Mucosa of descending colon (tissue), 3 donors: ENCODE measurements at regions not wholly inside any gene's neighbourhood (a gene's known extent, or its start where the extent isn't known, plus 50 kb on each side); places are given as distances from the start of the nearest gene placed in this dataset.

ENCODE experiments used
- ATAC-seq: fragments of 200-7000 bp; cut with Tn5 transposase; one replicate; pipeline ENCODE4 v1.9.1; 2020; ENCODE audit warnings: mild to moderate bottlenecking, moderate library complexity
- DNase-seq, 3 donors: peaks; one replicate each; pipeline ENCODE4 v3.0.0-alpha.2; 2020
- H3K36me3 ChIP-seq: fragments of 200-600 bp; one replicate; pipeline ENCODE4 v1.8.0; 2021; ENCODE audit warnings: low read depth, mild to moderate bottlenecking
- H3K4me1 ChIP-seq: fragments of 200-600 bp; one replicate; pipeline ENCODE4 v1.8.0; 2021; ENCODE audit warnings: low read depth, mild to moderate bottlenecking
- H3K4me3 ChIP-seq: fragments of 200-600 bp; one replicate; pipeline ENCODE4 v1.8.0; 2021; ENCODE audit warnings: mild to moderate bottlenecking
- H3K9me3 ChIP-seq: fragments of 200-600 bp; one replicate; pipeline ENCODE4 v1.8.0; 2021; ENCODE audit warnings: mild to moderate bottlenecking
- CTCF ChIP-seq: fragments of 200-600 bp; IDR thresholded peaks from one replicate; pipeline ENCODE4 v1.8.0; 2022; ENCODE audit warnings: antibody characterized with exemption, mild to moderate bottlenecking
- intact Hi-C, 2 donors: fragments of 100-400 bp; cut with DNase I in 1 of 2; cut with micrococcal nuclease in 1 of 2; formaldehyde crosslinking; loops; one replicate each; pipeline versions ENCODE4 v1.11.0 to v1.11.1; 2022; cut with DNase I, micrococcal nuclease
- donor health status: DM: no; HTN: no; CAD: no; lungs with moderate emphysema.
- donor health status: DM: no; HTN: no; CAD: no.
- donor health status: DM: no; HTN: yes; CAD: no.

- intact Hi-C loops, result no loop called here
- Histone ChIP-seq H3K36me3 (no peaks in the 10 kb centered on the region), H3K4me1 (no peaks in the 10 kb centered on the region), H3K9me3 (no peaks in the 10 kb centered on the region), H3K4me3 (no peak overlapping the region)
- ATAC-seq, result no peak
- DNase-seq, result no peak
- TF ChIP-seq CTCF, result no peak
These were observed 113.6 kb upstream of the MDFIC2 start for GRCh38 chr3:70426071-70426470.

GRCh38 chr3:70421506-70421905 lies 109.1 kb upstream of the MDFIC2 start:
- H3K4me1 ChIP-seq, result no peaks in the 10 kb centered on the region
- no peak overlapping the region for H3K4me3 ChIP-seq
- no peak for TF ChIP-seq CTCF
- DNase-seq, result no peak
- ATAC-seq, result no peak
- intact Hi-C loops, result no loop called here
- H3K9me3 ChIP-seq, result no peaks in the 10 kb centered on the region
- no peaks in the 10 kb centered on the region for H3K36me3 ChIP-seq

- no peak for ATAC-seq
- intact Hi-C loops, result no loop called here
- Histone ChIP-seq H3K9me3 (no peaks in the 10 kb centered on the region), H3K4me3 (no peak overlapping the region), H3K4me1 (no peaks in the 10 kb centered on the region), H3K36me3 (no peaks in the 10 kb centered on the region)
- DNase-seq, result no peak
- no peak for TF ChIP-seq CTCF
These were observed 96.6 kb upstream of the MDFIC2 start for GRCh38 chr3:70409018-70409417.

GRCh38 chr3:70400194-70400593 lies 87.8 kb upstream of the MDFIC2 start:
- Histone ChIP-seq H3K4me1 (no peaks in the 10 kb centered on the region), H3K4me3 (no peak overlapping the region), H3K36me3 (no peaks in the 10 kb centered on the region), H3K9me3 (no peaks in the 10 kb centered on the region)
- ATAC-seq, result no peak
- no peak for DNase-seq
- intact Hi-C loops, result no loop called here
- TF ChIP-seq CTCF, result no peak

GRCh38 chr3:70393881-70394612 lies 81.6 kb upstream of the MDFIC2 start:
- no peaks in the 10 kb centered on the region for H3K36me3 ChIP-seq
- TF ChIP-seq CTCF, result no peak
- H3K4me3 ChIP-seq, result no peak overlapping the region
- no peaks in the 10 kb centered on the region for H3K9me3 ChIP-seq
- intact Hi-C loops, result no loop called here
- DNase-seq (no peak), ATAC-seq (no peak)
- no peaks in the 10 kb centered on the region for H3K4me1 ChIP-seq

GRCh38 chr3:70392227-70392626 lies 79.8 kb upstream of the MDFIC2 start:
- Histone ChIP-seq H3K4me3 (no peak overlapping the region), H3K9me3 (no peaks in the 10 kb centered on the region), H3K4me1 (no peaks in the 10 kb centered on the region), H3K36me3 (no peaks in the 10 kb centered on the region)
- no peak for TF ChIP-seq CTCF
- no peak for ATAC-seq
- intact Hi-C loops, result no loop called here
- DNase-seq, result no peak
